CD4-positive, alpha-beta memory T cell (primary cell): ENCODE measurements at regions not wholly inside any gene's neighbourhood (a gene's known extent, or its start where the extent isn't known, plus 50 kb on each side); places are given as distances from the start of the nearest gene placed in this dataset.

Experiments
- CTCF ChIA-PET: fragments of 350-600 bp; sonication (Branson Sonifier 250); formaldehyde crosslinking; loops from one replicate; lab custom pipeline; 2021; ENCODE audit warnings: inconsistent platforms; ENCODE audit not compliant: partially characterized antibody; lab: Charles Lee
- POLR2A ChIA-PET: fragments of 350-600 bp; sonication (Branson Sonifier 250); formaldehyde crosslinking; loops from one replicate; lab custom pipeline; 2021; ENCODE audit not compliant: partially characterized antibody; lab: Charles Lee
- DNase-seq, 5 donors: peaks; one replicate each; pipeline versions ENCODE4 v3.0.0 to v3.0.0-alpha.2; 2020 to 2022; ENCODE audit warnings: mixed read lengths in 1 of 5
- H3K27ac ChIP-seq: one replicate; pipeline ENCODE4 v1.7.0; 2013; ENCODE audit warnings: low read depth, low read length
- H3K27me3 ChIP-seq: 2 replicates; pipeline ENCODE4 v1.7.0; 2013; ENCODE audit warnings: mild to moderate bottlenecking, low read length, moderate library complexity; ENCODE audit not compliant: insufficient read depth
- H3K36me3 ChIP-seq: 2 replicates; pipeline ENCODE4 v1.7.0; 2013; ENCODE audit warnings: mild to moderate bottlenecking, low read length, moderate library complexity; ENCODE audit not compliant: insufficient read depth
- H3K4me1 ChIP-seq: 2 replicates; pipeline ENCODE4 v1.7.0; 2013; ENCODE audit warnings: mild to moderate bottlenecking, low read length, moderate library complexity; ENCODE audit not compliant: insufficient read depth
- H3K4me3 ChIP-seq, 2 donors: one replicate each; pipeline ENCODE4 v1.7.0; 2013; ENCODE audit warnings: low read length in 2 of 2, mild to moderate bottlenecking in 1 of 2
- H3K9me3 ChIP-seq, 2 donors: one replicate each; pipeline ENCODE4 v1.7.0; 2013; ENCODE audit warnings: low read length in 2 of 2, control low read depth in 1 of 2; ENCODE audit not compliant: control insufficient read depth in 1 of 2
- H3K27ac Mint-ChIP-seq, 7 donors: one replicate each; pipeline ENCODE4 v1.8.0; 2020 to 2021; ENCODE audit warnings: mixed read lengths in 7 of 7, mild to moderate bottlenecking in 6 of 7, inconsistent platforms in 3 of 7, moderate library complexity in 3 of 7
- H3K27me3 Mint-ChIP-seq, 2 donors: one replicate each; pipeline ENCODE4 v1.8.0; 2020 to 2021; ENCODE audit warnings: mixed read lengths in 2 of 2
- H3K36me3 Mint-ChIP-seq, 2 donors: one replicate each; pipeline ENCODE4 v1.8.0; 2020 to 2021; ENCODE audit warnings: mixed read lengths in 2 of 2, inconsistent platforms in 1 of 2, mild to moderate bottlenecking in 1 of 2
- H3K4me1 Mint-ChIP-seq, 4 donors: one replicate each; pipeline ENCODE4 v1.8.0; 2020 to 2021; ENCODE audit warnings: mixed read lengths in 4 of 4, mild to moderate bottlenecking in 1 of 4
- H3K4me3 Mint-ChIP-seq, 8 donors: one replicate each; pipeline ENCODE4 v1.8.0; 2020 to 2021; ENCODE audit warnings: mixed read lengths in 8 of 8, mild to moderate bottlenecking in 7 of 8, moderate library complexity in 6 of 8, inconsistent platforms in 3 of 8
- H3K9me3 Mint-ChIP-seq, 8 donors: one replicate each; pipeline ENCODE4 v1.8.0; 2020 to 2021; ENCODE audit warnings: mixed read lengths in 8 of 8, mild to moderate bottlenecking in 5 of 8, inconsistent platforms in 3 of 8, moderate library complexity in 1 of 8
- intact Hi-C: fragments of 100-400 bp; cut with micrococcal nuclease; formaldehyde crosslinking; loops from one replicate; pipeline ENCODE4 v1.15.1; 2023

- intact Hi-C loops, result no loop called here
These were observed 552.1 kb downstream of the SPOCK3 start for GRCh38 chr4:166682200-166682599.

More at GRCh38 chr4:166682200-166682599, 552.1 kb downstream of the SPOCK3 start:
- H3K4me1 ChIP-seq, result no peaks in the 10 kb centered on the region
- no peaks in the 10 kb centered on the region for H3K27me3 ChIP-seq
- H3K27ac Mint-ChIP-seq, result no peak overlapping the region
- H3K9me3 Mint-ChIP-seq, result peaks cover 0 to 8% (median 3%) of the 10 kb centered on the region in 8 donors
- no peaks in the 10 kb centered on the region for H3K36me3 Mint-ChIP-seq
- H3K4me3 Mint-ChIP-seq, result no peak overlapping the region
- H3K4me1 Mint-ChIP-seq, result no peaks in the 10 kb centered on the region
- no peaks in the 10 kb centered on the region for H3K36me3 ChIP-seq
- ChIA-PET CTCF (no interaction called here), POLR2A (no interaction called here)
- no peak overlapping the region for H3K4me3 ChIP-seq
- no peak overlapping the region for H3K27ac ChIP-seq
- no peak for DNase-seq
- H3K27me3 Mint-ChIP-seq, result no peaks in the 10 kb centered on the region
- H3K9me3 ChIP-seq, result no peaks in the 10 kb centered on the region
